ENCODE measurements at regions not wholly inside any gene's neighbourhood (a gene's known extent, or its start where the extent isn't known, plus 50 kb on each side); places are given as distances from the start of the nearest gene placed in this dataset.
"Not testable (repeated sequence)": the region's sequence is repeated elsewhere in the genome, so short reads cannot be mapped to it uniquely, and the experiment has no call there.

DNA sequence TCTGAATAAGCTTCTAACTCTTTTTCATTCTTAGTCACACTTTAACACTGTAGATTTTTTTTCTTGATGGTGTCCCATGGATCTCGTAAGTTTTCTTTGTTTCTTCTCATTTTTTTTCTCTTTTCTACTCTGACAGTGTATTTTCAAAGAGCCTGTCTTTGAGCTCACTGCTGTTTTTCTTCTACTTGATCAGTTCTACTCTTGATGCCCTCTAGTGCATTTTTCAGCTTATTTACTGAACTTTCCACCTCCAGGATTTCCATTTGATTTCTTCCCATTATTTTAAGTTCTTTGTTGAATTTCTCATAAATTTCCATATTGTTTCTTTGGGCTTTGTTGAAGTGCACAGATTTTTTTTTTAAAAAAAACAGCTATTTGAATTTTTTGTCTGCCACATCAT, 2641.1 kb upstream of the DEFB115 start:
- Mint-ChIP-seq H3K27ac (no peak overlapping the region), H3K4me1 (no peaks in the 10 kb centered on the region), H3K4me3 (no peak overlapping the region), H3K36me3 (ENCODE audit: low read depth) (no peaks in the 10 kb centered on the region), H3K27me3 (ENCODE audit: low read depth) (no peaks in the 10 kb centered on the region), H3K9me3 (peaks cover 65% of the 10 kb centered on the region)
- TF ChIP-seq, protein P1, sequence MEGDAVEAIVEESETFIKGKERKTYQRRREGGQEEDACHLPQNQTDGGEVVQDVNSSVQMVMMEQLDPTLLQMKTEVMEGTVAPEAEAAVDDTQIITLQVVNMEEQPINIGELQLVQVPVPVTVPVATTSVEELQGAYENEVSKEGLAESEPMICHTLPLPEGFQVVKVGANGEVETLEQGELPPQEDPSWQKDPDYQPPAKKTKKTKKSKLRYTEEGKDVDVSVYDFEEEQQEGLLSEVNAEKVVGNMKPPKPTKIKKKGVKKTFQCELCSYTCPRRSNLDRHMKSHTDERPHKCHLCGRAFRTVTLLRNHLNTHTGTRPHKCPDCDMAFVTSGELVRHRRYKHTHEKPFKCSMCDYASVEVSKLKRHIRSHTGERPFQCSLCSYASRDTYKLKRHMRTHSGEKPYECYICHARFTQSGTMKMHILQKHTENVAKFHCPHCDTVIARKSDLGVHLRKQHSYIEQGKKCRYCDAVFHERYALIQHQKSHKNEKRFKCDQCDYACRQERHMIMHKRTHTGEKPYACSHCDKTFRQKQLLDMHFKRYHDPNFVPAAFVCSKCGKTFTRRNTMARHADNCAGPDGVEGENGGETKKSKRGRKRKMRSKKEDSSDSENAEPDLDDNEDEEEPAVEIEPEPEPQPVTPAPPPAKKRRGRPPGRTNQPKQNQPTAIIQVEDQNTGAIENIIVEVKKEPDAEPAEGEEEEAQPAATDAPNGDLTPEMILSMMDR (IDR thresholded peaks at IDR 0.05; ENCODE audit: unreplicated experiment in 3 of 3): no peak

GRCh38 chr20:28619956-28620651, 2637.4 kb upstream of the DEFB115 start:
- H3K9me3 Mint-ChIP-seq: peaks cover 47% of the 10 kb centered on the region
- not testable (repeated sequence) for H3K27me3 Mint-ChIP-seq (ENCODE audit: low read depth); H3K4me3 Mint-ChIP-seq; H3K36me3 Mint-ChIP-seq (ENCODE audit: low read depth); H3K4me1 Mint-ChIP-seq; H3K27ac Mint-ChIP-seq

- H3K4me1 Mint-ChIP-seq; H3K4me3 Mint-ChIP-seq; H3K27ac Mint-ChIP-seq; H3K36me3 Mint-ChIP-seq (ENCODE audit: low read depth); H3K27me3 Mint-ChIP-seq (ENCODE audit: low read depth): not testable (repeated sequence)
- H3K9me3 Mint-ChIP-seq: peaks cover 42% of the 10 kb centered on the region
Observed at GRCh38 chr20:28625112-28625511, 2632.4 kb upstream of the DEFB115 start.

DNA sequence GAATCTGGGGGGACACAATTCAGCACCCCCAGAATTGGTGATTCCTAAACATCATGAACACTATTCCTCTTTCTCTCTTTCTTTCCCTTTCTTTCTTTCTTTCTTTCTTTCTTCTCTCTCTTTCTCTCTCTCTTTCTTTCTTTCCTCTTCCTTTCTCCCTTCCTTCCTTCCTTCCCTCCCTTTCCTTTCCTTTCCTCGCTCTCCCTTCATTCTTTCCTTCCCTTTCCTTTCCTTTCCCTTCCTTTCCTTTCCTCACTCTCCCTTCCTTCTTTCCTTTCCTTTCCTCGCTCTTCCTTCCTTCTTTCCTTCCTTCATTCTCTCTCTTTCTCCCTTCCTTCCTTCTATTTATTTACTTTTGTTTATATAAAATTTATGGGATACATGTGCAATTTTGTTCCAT, 2616.6 kb upstream of the DEFB115 start:
- H3K27me3 Mint-ChIP-seq (ENCODE audit: low read depth); H3K36me3 Mint-ChIP-seq (ENCODE audit: low read depth); H3K4me3 Mint-ChIP-seq; H3K27ac Mint-ChIP-seq; H3K4me1 Mint-ChIP-seq: not testable (repeated sequence)
- peaks cover 37% of the 10 kb centered on the region for H3K9me3 Mint-ChIP-seq

All from nephron (organoid).